ENCODE measurements at regions not wholly inside any gene's neighbourhood (a gene's known extent, or its start where the extent isn't known, plus 50 kb on each side); places are given as distances from the start of the nearest gene placed in this dataset.
"Not testable (repeated sequence)": the region's sequence is repeated elsewhere in the genome, so short reads cannot be mapped to it uniquely, and the experiment has no call there.

DNA sequence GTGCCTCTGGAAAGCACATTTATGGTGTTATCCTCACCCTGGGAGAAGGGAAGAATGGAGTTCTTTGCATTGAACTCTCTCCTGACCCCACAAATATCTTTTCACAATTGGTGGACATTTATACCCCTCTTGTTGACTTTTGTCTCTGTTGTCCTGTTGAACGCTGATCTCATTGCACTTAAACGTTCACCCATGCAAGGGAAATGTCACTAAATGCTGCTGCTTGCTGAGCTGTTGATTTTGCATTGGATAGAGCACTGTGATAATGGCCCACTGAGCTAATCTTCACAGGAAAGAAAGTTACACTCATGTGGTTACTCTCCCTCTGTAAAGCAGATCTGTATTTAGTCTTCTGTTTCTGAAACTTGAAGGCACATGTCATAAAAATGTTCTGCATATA, 133.4 kb downstream of the FZD1 start:
- H3K4me1 ChIP-seq (ENCODE audit: insufficient read depth, low read length, poor library complexity, severe bottlenecking), result no peaks in the 10 kb centered on the region
- H3F3A ChIP-seq (ENCODE audit: low read depth), result no peaks in the 10 kb centered on the region
- H3K9me3 ChIP-seq (ENCODE audit: insufficient read depth, low read depth, low read length), result no peaks in the 10 kb centered on the region; the same call in 1 of the 2 replicates
- no peak overlapping the region for H3K4me3 ChIP-seq (ENCODE audit: low read length, poor library complexity, severe bottlenecking)
- H3K79me2 ChIP-seq (ENCODE audit: insufficient read depth, low read length), result no peaks in the 10 kb centered on the region
- H3K9me2 ChIP-seq (replicated peaks; ENCODE audit: low read depth, low read length), result no peaks in the 10 kb centered on the region
- H3K27me3 ChIP-seq (ENCODE audit: insufficient read depth, low read length, poor library complexity, severe bottlenecking), result no peaks in the 10 kb centered on the region
- H3K4me2 ChIP-seq (ENCODE audit: low read depth, low read length, poor library complexity, severe bottlenecking), result no peak overlapping the region
- no peak overlapping the region for H2AFZ ChIP-seq (ENCODE audit: low read length)
- H3K36me3 ChIP-seq (ENCODE audit: insufficient read depth, low read length), result no peaks in the 10 kb centered on the region
- H4K20me1 ChIP-seq (ENCODE audit: insufficient read depth, low read length, poor library complexity, severe bottlenecking), result no peaks in the 10 kb centered on the region
- no peak overlapping the region for H3K9ac ChIP-seq (ENCODE audit: low read depth, low read length, poor library complexity, severe bottlenecking)
- no peak for TF ChIP-seq EZH2phosphoT487 (IDR thresholded peaks at IDR 0.05; ENCODE audit: borderline replicate concordance)
- TF ChIP-seq, protein P1, sequence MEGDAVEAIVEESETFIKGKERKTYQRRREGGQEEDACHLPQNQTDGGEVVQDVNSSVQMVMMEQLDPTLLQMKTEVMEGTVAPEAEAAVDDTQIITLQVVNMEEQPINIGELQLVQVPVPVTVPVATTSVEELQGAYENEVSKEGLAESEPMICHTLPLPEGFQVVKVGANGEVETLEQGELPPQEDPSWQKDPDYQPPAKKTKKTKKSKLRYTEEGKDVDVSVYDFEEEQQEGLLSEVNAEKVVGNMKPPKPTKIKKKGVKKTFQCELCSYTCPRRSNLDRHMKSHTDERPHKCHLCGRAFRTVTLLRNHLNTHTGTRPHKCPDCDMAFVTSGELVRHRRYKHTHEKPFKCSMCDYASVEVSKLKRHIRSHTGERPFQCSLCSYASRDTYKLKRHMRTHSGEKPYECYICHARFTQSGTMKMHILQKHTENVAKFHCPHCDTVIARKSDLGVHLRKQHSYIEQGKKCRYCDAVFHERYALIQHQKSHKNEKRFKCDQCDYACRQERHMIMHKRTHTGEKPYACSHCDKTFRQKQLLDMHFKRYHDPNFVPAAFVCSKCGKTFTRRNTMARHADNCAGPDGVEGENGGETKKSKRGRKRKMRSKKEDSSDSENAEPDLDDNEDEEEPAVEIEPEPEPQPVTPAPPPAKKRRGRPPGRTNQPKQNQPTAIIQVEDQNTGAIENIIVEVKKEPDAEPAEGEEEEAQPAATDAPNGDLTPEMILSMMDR (conservative IDR thresholded peaks at IDR 0.05; ENCODE audit: low read length), result no peak

DNA sequence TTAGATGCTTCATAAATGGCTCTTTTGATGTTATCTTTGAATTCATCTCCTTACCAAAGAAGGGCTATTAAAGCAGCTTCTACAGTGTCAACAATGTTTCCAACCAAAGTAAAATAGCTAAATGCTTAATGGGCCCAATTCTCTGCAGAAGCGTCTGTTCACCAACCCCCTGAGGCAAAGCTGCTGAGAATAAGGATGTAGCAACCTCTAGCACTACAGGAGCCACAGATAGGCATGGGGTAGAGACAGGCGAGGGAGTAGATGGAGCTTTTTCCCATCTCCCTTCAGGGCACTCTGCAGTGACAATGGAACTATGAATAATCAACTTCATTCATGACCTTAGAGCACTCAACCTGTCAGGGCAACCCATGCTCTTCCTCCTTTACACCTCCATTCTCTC, 134.1 kb downstream of the FZD1 start:
- H3F3A ChIP-seq (ENCODE audit: low read depth), result no peaks in the 10 kb centered on the region

DNA sequence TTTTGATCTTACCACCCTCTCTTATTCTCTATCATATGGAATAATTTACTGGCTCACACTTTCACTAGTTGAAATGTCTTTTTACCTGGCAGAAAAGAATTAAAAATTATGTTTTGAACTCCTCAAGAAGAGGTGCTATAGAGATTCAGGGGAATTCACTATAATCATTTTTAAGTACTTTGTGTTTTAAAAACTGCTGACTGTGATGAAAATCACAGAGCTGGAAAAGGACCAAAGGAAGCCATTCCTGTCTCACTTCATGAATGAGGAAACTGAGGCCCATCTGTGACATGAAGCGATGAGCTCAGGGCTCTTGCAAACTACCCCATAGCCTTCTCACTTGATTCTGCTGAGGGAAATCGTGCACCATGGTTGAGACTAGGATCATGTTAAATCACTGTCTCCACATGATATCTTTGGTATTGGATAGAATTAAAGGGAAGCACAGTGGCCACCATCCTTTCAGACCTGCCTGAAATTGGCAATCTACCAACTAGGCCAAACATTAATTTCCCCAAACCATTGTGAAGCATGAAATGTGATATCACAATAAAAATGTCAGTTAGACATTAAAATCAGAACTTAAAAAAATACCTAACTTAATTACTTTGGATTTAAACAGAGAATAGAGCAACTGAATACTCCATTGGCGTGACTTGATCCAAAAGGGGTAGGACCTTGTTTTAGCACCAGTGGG, 141.0 kb downstream of the FZD1 start:
- no peaks in the 10 kb centered on the region for H4K20me1 ChIP-seq (ENCODE audit: insufficient read depth, low read length, poor library complexity, severe bottlenecking)
- no peaks in the 10 kb centered on the region for H3K9me3 ChIP-seq (ENCODE audit: insufficient read depth, low read depth, low read length)
- no peak overlapping the region for H2AFZ ChIP-seq (ENCODE audit: low read length)
- no peaks in the 10 kb centered on the region for H3K27me3 ChIP-seq (ENCODE audit: insufficient read depth, low read length, poor library complexity, severe bottlenecking)
- H3K36me3 ChIP-seq (ENCODE audit: insufficient read depth, low read length), result no peaks in the 10 kb centered on the region
- H3K9me2 ChIP-seq (replicated peaks; ENCODE audit: low read depth, low read length), result no peaks in the 10 kb centered on the region
- no peak overlapping the region for H3K9ac ChIP-seq (ENCODE audit: low read depth, low read length, poor library complexity, severe bottlenecking)
- no peak overlapping the region for H3K4me2 ChIP-seq (ENCODE audit: low read depth, low read length, poor library complexity, severe bottlenecking)
- H3K4me1 ChIP-seq (ENCODE audit: insufficient read depth, low read length, poor library complexity, severe bottlenecking), result no peaks in the 10 kb centered on the region
- no peak overlapping the region for H3K4me3 ChIP-seq (ENCODE audit: low read length, poor library complexity, severe bottlenecking)
- no peak for TF ChIP-seq EZH2phosphoT487 (IDR thresholded peaks at IDR 0.05; ENCODE audit: borderline replicate concordance)
- TF ChIP-seq, protein P1 (conservative IDR thresholded peaks at IDR 0.05; ENCODE audit: low read length), result no peak
- no peaks in the 10 kb centered on the region for H3F3A ChIP-seq (ENCODE audit: low read depth)
- no peaks in the 10 kb centered on the region for H3K79me2 ChIP-seq (ENCODE audit: insufficient read depth, low read length)

More for the DNA sequence above, 134.1 kb downstream of the FZD1 start:
- no peak overlapping the region for H3K9ac ChIP-seq (ENCODE audit: low read depth, low read length, poor library complexity, severe bottlenecking)
- no peaks in the 10 kb centered on the region for H3K4me1 ChIP-seq (ENCODE audit: insufficient read depth, low read length, poor library complexity, severe bottlenecking)
- no peaks in the 10 kb centered on the region for H4K20me1 ChIP-seq (ENCODE audit: insufficient read depth, low read length, poor library complexity, severe bottlenecking)
- no peak overlapping the region for H3K4me3 ChIP-seq (ENCODE audit: low read length, poor library complexity, severe bottlenecking)
- H3K9me2 ChIP-seq (replicated peaks; ENCODE audit: low read depth, low read length), result no peaks in the 10 kb centered on the region
- no peak for TF ChIP-seq EZH2phosphoT487 (IDR thresholded peaks at IDR 0.05; ENCODE audit: borderline replicate concordance)
- TF ChIP-seq, protein P1 (conservative IDR thresholded peaks at IDR 0.05; ENCODE audit: low read length), result no peak
- H3K27me3 ChIP-seq (ENCODE audit: insufficient read depth, low read length, poor library complexity, severe bottlenecking), result no peaks in the 10 kb centered on the region
- H3K4me2 ChIP-seq (ENCODE audit: low read depth, low read length, poor library complexity, severe bottlenecking), result no peak overlapping the region
- no peaks in the 10 kb centered on the region; the same call in 1 of the 2 replicates for H3K9me3 ChIP-seq (ENCODE audit: insufficient read depth, low read depth, low read length)
- H3K36me3 ChIP-seq (ENCODE audit: insufficient read depth, low read length), result no peaks in the 10 kb centered on the region
- no peak overlapping the region for H2AFZ ChIP-seq (ENCODE audit: low read length)
- H3K79me2 ChIP-seq (ENCODE audit: insufficient read depth, low read length), result no peaks in the 10 kb centered on the region

DNA sequence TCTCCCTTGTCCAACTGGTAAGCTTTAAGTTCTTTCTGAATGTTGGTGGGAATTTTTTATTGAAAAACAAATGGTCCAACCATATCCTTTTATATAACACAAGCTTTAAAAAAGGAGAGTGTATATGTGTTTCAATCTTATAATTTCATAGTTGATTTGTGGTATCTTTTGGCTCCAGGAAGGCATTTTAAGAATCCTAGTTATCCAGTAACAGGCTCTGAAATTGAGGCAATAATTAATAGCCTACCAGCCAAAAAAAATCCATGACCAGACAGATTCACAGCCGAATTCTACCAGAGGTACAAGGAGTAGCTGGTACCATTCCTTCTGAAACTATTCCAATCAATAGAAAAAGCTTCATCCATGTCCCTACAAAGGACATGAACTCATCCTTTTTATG, 141.6 kb downstream of the FZD1 start:
- H3K79me2 ChIP-seq (ENCODE audit: insufficient read depth, low read length); H3K4me2 ChIP-seq (ENCODE audit: low read depth, low read length, poor library complexity, severe bottlenecking); H3K4me3 ChIP-seq (ENCODE audit: low read length, poor library complexity, severe bottlenecking); H3F3A ChIP-seq (ENCODE audit: low read depth); H4K20me1 ChIP-seq (ENCODE audit: insufficient read depth, low read length, poor library complexity, severe bottlenecking); H3K27me3 ChIP-seq (ENCODE audit: insufficient read depth, low read length, poor library complexity, severe bottlenecking); H3K4me1 ChIP-seq (ENCODE audit: insufficient read depth, low read length, poor library complexity, severe bottlenecking); H3K36me3 ChIP-seq (ENCODE audit: insufficient read depth, low read length); H2AFZ ChIP-seq (ENCODE audit: low read length); H3K9me3 ChIP-seq (ENCODE audit: insufficient read depth, low read depth, low read length); H3K9me2 ChIP-seq (replicated peaks; ENCODE audit: low read depth, low read length); H3K9ac ChIP-seq (ENCODE audit: low read depth, low read length, poor library complexity, severe bottlenecking): not testable (repeated sequence)
